ENCODE measurements at regions not wholly inside any gene's neighbourhood (a gene's known extent, or its start where the extent isn't known, plus 50 kb on each side); places are given as distances from the start of the nearest gene placed in this dataset.

- Mint-ChIP-seq H3K27me3 (no peaks in the 10 kb centered on the region), H3K36me3 (ENCODE audit: insufficient read depth) (no peaks in the 10 kb centered on the region), H3K27ac (no peak overlapping the region), H3K4me1 (ENCODE audit: low read depth in 2 of 2) (no peaks in the 10 kb centered on the region), H3K9me3 (peaks cover 7 to 10% of the 10 kb centered on the region in 2 donors), H3K4me3 (no peak overlapping the region)
- ATAC-seq (replicated peaks) = no peak
- DNase-seq = no peak
Observed at GRCh38 chr5:125199373-125199772, 452.9 kb upstream of the ZNF608 start.

GRCh38 chr5:125199968-125200865, 453.8 kb upstream of the ZNF608 start:
- Mint-ChIP-seq H3K27me3 (no peaks in the 10 kb centered on the region), H3K9me3 (peaks cover 7 to 8% of the 10 kb centered on the region in 2 donors), H3K27ac (no peak overlapping the region), H3K36me3 (ENCODE audit: insufficient read depth) (no peaks in the 10 kb centered on the region), H3K4me1 (ENCODE audit: low read depth in 2 of 2) (no peaks in the 10 kb centered on the region), H3K4me3 (no peak overlapping the region)
- ATAC-seq (replicated peaks) (no peak), DNase-seq (no peak)

GRCh38 chr5:125200866-125201373, 454.5 kb upstream of the ZNF608 start:
- H3K36me3 Mint-ChIP-seq (ENCODE audit: insufficient read depth) = no peaks in the 10 kb centered on the region
- no peak for DNase-seq
- no peak overlapping the region for H3K4me3 Mint-ChIP-seq
- no peak for ATAC-seq (replicated peaks)
- no peaks in the 10 kb centered on the region for H3K4me1 Mint-ChIP-seq (ENCODE audit: low read depth in 2 of 2)
- H3K27me3 Mint-ChIP-seq = no peaks in the 10 kb centered on the region
- H3K9me3 Mint-ChIP-seq = peaks cover 7 to 8% of the 10 kb centered on the region in 2 donors
- H3K27ac Mint-ChIP-seq = no peak overlapping the region

GRCh38 chr5:125201446-125202052, 455.1 kb upstream of the ZNF608 start:
- H3K27ac Mint-ChIP-seq = no peak overlapping the region
- no peaks in the 10 kb centered on the region for H3K4me1 Mint-ChIP-seq (ENCODE audit: low read depth in 2 of 2)
- no peaks in the 10 kb centered on the region for H3K36me3 Mint-ChIP-seq (ENCODE audit: insufficient read depth)
- H3K9me3 Mint-ChIP-seq = peaks cover 7 to 8% of the 10 kb centered on the region in 2 donors
- no peak for DNase-seq
- H3K4me3 Mint-ChIP-seq = no peak overlapping the region
- no peak for ATAC-seq (replicated peaks)
- H3K27me3 Mint-ChIP-seq = no peaks in the 10 kb centered on the region

DNA sequence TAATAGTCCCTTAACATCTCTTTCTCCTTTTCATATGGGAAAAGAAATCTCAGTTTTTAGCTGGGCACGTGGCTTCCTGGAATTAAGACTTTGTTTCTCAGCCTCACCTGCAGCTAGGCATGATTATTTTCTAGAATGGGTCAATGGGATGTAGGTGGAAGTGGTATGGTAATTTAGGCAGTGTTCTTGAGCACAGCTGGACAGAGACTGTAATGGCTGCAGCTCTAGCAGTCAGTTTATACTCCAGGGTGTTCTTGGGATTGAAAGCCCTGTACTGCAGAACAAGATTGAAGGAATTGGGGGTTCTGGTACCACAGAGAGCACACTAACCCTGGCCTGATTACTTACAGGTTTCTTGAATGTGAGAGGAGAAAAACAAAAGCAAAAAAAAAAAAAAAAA, 455.9 kb upstream of the ZNF608 start:
- H3K4me1 Mint-ChIP-seq (ENCODE audit: low read depth in 2 of 2) = no peaks in the 10 kb centered on the region
- no peaks in the 10 kb centered on the region for H3K36me3 Mint-ChIP-seq (ENCODE audit: insufficient read depth)
- H3K4me3 Mint-ChIP-seq = no peak overlapping the region
- no peak for DNase-seq
- no peak overlapping the region for H3K27ac Mint-ChIP-seq
- H3K9me3 Mint-ChIP-seq = peaks cover 7 to 8% of the 10 kb centered on the region in 2 donors
- H3K27me3 Mint-ChIP-seq = no peaks in the 10 kb centered on the region
- ATAC-seq (replicated peaks) = no peak

DNA sequence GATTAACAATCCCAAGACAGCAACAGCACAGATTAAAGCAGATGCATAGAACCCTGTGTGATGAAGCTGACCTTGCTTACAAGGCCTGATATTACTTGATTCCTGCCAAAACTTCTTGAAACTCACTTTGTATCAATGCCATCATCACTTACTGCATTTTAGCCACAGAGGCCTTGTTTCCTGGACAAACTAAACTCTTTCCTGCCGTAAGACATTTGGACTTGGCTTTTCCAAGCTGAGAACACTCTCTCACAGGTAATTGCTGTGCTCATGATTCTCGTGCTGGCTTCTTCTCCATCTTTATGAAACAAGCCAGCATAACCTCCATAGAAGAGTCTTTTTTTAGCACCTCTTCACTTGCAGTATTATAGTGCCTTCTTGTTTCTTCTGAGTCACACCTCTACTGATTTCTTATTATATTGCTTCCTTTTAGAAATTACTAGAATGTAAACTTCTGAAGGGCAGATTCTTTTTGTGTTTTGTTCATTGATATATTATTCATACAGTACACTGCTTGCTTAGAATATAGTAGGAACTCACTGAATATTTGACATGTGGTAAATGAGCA, 456.5 kb upstream of the ZNF608 start:
- H3K9me3 Mint-ChIP-seq = peaks cover 7 to 8% of the 10 kb centered on the region in 2 donors
- no peak for DNase-seq
- H3K4me1 Mint-ChIP-seq (ENCODE audit: low read depth in 2 of 2) = no peaks in the 10 kb centered on the region

DNA sequence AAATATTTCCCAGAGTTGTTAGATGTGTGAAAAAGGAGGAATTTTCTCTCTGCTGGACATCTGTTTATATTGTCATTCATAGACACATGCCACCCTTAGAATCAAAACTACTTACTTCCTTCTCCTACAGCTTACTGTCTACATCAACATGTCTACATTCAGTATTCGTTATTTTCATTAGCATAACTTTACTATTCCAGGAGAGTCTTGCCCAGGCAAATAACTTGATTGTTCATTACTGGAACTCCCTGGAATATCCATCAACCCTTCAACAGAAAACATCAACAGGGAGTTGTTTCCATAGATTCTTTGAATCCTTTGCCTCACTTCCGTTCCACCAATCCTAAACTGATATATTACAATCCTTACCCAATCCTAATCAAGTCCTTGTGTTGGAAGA, 457.5 kb upstream of the ZNF608 start:
- H3K27me3 Mint-ChIP-seq = no peaks in the 10 kb centered on the region
- no peak overlapping the region for H3K27ac Mint-ChIP-seq
- H3K4me1 Mint-ChIP-seq (ENCODE audit: low read depth in 2 of 2) = no peaks in the 10 kb centered on the region
- H3K9me3 Mint-ChIP-seq = peaks cover 7 to 8% of the 10 kb centered on the region in 2 donors
- no peak for DNase-seq
- no peak for ATAC-seq (replicated peaks)
- no peaks in the 10 kb centered on the region for H3K36me3 Mint-ChIP-seq (ENCODE audit: insufficient read depth)
- no peak overlapping the region for H3K4me3 Mint-ChIP-seq

More for the DNA sequence above, 456.5 kb upstream of the ZNF608 start:
- H3K27me3 Mint-ChIP-seq = no peaks in the 10 kb centered on the region
- no peaks in the 10 kb centered on the region for H3K36me3 Mint-ChIP-seq (ENCODE audit: insufficient read depth)
- no peak overlapping the region for H3K4me3 Mint-ChIP-seq
- no peak for ATAC-seq (replicated peaks)
- H3K27ac Mint-ChIP-seq = no peak overlapping the region

DNA sequence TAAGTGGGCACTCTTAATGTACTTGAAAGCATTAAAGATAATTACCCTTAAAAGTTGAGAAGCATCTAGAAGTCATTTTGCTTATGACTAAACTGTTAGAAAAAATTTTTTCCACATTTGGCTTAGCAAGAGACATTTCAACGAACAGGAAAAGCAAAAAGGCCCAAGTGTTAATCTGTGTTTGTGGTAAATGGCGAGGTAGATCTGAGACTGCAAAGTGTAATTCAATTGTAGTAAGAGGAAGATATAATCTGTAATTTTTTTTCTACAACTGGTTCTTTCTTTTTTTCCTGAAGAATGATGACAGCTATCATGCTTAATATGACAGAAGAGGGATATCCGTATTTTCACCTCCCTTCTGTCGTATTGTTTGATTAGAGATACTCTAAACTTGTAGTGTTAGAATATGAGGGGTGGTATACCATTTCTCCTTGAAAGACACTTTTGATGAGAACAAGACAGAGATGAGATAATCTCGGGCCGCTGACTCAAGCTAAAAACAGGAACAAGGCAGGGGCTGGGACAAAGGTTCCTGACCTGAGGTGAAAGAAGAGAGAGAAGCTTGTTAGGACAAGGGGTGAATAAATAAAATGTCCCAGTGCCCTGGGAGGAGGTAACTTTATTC, 459.3 kb upstream of the ZNF608 start:
- ATAC-seq (replicated peaks) (no peak), DNase-seq (no peak)
- H3K36me3 Mint-ChIP-seq (ENCODE audit: insufficient read depth) = no peaks in the 10 kb centered on the region
- H3K4me3 Mint-ChIP-seq = no peak overlapping the region
- peaks cover 8 to 13% of the 10 kb centered on the region in 2 donors for H3K9me3 Mint-ChIP-seq
- no peaks in the 10 kb centered on the region for H3K27me3 Mint-ChIP-seq
- H3K4me1 Mint-ChIP-seq (ENCODE audit: low read depth in 2 of 2) = no peaks in the 10 kb centered on the region
- no peak overlapping the region for H3K27ac Mint-ChIP-seq

DNA sequence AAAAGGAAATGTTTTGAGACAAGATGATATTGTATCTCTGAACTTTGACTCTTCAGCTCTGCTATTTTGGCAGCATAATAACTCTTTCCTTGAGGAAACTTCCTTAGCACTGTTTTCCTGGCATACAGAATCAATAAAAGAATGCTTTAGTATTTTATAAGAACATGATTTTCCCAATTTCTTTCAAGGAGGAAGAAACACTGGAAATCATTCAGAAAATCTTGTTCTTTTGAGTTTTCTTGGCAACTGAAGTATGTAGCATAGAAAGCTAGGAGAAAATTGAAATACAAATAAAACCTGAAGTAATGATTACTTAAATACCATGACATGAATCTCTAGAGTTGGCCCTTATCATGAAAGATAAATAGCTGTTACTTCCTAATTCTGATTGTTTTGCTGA, 461.4 kb upstream of the ZNF608 start:
- no peaks in the 10 kb centered on the region for H3K4me1 Mint-ChIP-seq (ENCODE audit: low read depth in 2 of 2)
- no peaks in the 10 kb centered on the region for H3K36me3 Mint-ChIP-seq (ENCODE audit: insufficient read depth)
- no peak overlapping the region for H3K27ac Mint-ChIP-seq
- DNase-seq = no peak
- peaks cover 3 to 13% of the 10 kb centered on the region in 2 donors for H3K9me3 Mint-ChIP-seq
- no peak for ATAC-seq (replicated peaks)
- no peak overlapping the region for H3K4me3 Mint-ChIP-seq
- H3K27me3 Mint-ChIP-seq = no peaks in the 10 kb centered on the region

GRCh38 chr5:125209650-125210049, 463.2 kb upstream of the ZNF608 start:
- DNase-seq (no peak), ATAC-seq (replicated peaks) (no peak)
- H3K27ac Mint-ChIP-seq = no peak overlapping the region
- no peak overlapping the region for H3K4me3 Mint-ChIP-seq
- H3K4me1 Mint-ChIP-seq (ENCODE audit: low read depth in 2 of 2) = no peaks in the 10 kb centered on the region
- peaks cover 3 to 5% of the 10 kb centered on the region in 2 donors for H3K9me3 Mint-ChIP-seq
- no peaks in the 10 kb centered on the region for H3K36me3 Mint-ChIP-seq (ENCODE audit: insufficient read depth)
- no peaks in the 10 kb centered on the region for H3K27me3 Mint-ChIP-seq

- peaks cover 3 to 5% of the 10 kb centered on the region in 2 donors for H3K9me3 Mint-ChIP-seq
- H3K27me3 Mint-ChIP-seq = no peaks in the 10 kb centered on the region
- no peak for DNase-seq
- H3K27ac Mint-ChIP-seq = no peak overlapping the region
- no peaks in the 10 kb centered on the region for H3K36me3 Mint-ChIP-seq (ENCODE audit: insufficient read depth)
- ATAC-seq (replicated peaks) = no peak
- no peak overlapping the region for H3K4me3 Mint-ChIP-seq
- no peaks in the 10 kb centered on the region for H3K4me1 Mint-ChIP-seq (ENCODE audit: low read depth in 2 of 2)
Observed at GRCh38 chr5:125210242-125210947, 464.0 kb upstream of the ZNF608 start.

GRCh38 chr5:125214080-125214479, 467.6 kb upstream of the ZNF608 start:
- no peak for ATAC-seq (replicated peaks)
- Mint-ChIP-seq H3K27ac (no peak overlapping the region), H3K4me1 (ENCODE audit: low read depth in 2 of 2) (no peaks in the 10 kb centered on the region), H3K27me3 (no peaks in the 10 kb centered on the region), H3K4me3 (no peak overlapping the region), H3K36me3 (ENCODE audit: insufficient read depth) (no peaks in the 10 kb centered on the region), H3K9me3 (peaks cover 3 to 5% of the 10 kb centered on the region in 2 donors)
- DNase-seq = no peak

DNA sequence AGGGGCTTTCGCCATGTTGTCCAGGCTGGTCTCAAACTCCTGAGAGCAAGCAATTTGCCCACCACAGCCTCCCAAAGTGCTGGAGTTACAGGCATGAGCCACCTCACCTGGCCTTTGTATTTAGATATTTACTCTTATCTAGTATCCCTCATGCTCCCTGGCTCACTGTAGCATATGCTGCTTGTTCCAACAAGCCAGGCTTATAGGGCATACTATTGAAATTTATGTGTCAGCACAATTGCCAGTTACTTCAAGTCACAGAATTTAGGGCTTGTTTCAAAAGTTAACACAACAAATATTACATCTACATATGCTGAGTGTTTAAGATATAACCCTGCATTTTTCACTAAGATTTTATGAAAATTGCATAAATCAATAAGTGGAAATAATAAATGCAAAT, 469.2 kb upstream of the ZNF608 start:
- Mint-ChIP-seq H3K4me1 (ENCODE audit: low read depth in 2 of 2) (no peaks in the 10 kb centered on the region), H3K9me3 (no peaks in the 10 kb centered on the region), H3K27ac (no peak overlapping the region), H3K36me3 (ENCODE audit: insufficient read depth) (no peaks in the 10 kb centered on the region), H3K4me3 (no peak overlapping the region), H3K27me3 (no peaks in the 10 kb centered on the region)
- ATAC-seq (replicated peaks) (no peak), DNase-seq (no peak)

Data from effector memory CD8-positive, alpha-beta T cell (primary cell).